ENCODE measurements at regions not wholly inside any gene's neighbourhood (a gene's known extent, or its start where the extent isn't known, plus 50 kb on each side); places are given as distances from the start of the nearest gene placed in this dataset.

DNA sequence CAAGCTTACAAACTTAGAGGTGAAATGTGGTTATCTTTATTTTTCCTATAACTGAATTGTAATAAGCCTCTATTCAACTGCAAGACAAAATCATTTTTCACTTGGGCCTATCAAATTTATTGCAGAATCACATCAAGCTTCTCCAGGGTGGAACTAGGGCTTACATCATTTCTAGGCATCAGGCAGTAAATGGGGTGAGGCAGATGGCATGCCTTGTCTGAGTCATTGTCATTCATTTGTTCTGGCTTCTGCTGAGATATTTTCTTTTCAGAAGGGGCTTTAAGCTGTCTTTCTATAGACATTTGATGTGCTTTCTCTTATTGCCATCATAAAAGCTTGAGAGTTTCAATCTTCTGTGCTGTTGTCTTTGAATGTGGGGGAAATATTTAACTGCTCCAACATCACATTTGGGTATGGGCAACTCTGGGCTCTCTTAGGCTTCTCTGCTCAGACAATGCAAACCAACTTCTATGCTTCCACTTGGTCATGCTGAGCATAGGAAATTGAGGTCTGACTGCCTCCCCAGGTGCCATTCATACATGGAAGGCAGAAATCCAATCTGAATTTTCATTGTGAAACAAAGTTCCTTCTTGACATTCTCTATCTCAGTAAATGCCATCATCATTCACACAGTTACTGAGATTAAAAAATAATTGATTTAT is 225.8 kb upstream of the GIMD1 start:
- TF ChIP-seq SUZ12 (IDR thresholded peaks at IDR 0.05): no peak
- TF ChIP-seq FOXK2 (IDR thresholded peaks at IDR 0.05): no peak
- TF ChIP-seq NFRKB (IDR thresholded peaks at IDR 0.05): no peak
- TF ChIP-seq BHLHE40 (IDR thresholded peaks at IDR 0.05; ENCODE audit: borderline replicate concordance): no peak
- TF ChIP-seq PKNOX1 (IDR thresholded peaks at IDR 0.05): no peak
- no peak for TF ChIP-seq FOXA1 (IDR thresholded peaks at IDR 0.05)
